ENCODE measurements at regions not wholly inside any gene's neighbourhood (a gene's known extent, or its start where the extent isn't known, plus 50 kb on each side); places are given as distances from the start of the nearest gene placed in this dataset.

- Histone ChIP-seq H3K27me3 (no peaks in the 10 kb centered on the region), H3K27ac (no peak overlapping the region), H3K36me3 (no peaks in the 10 kb centered on the region), H3K4me3 (no peak overlapping the region), H3K9me3 (peaks cover 0 to 17% (median 4%) of the 10 kb centered on the region in 4 donors), H3K4me1 (no peaks in the 10 kb centered on the region)
- no peak for TF ChIP-seq POLR2AphosphoS5 (IDR thresholded peaks at IDR 0.05)
- TF ChIP-seq POLR2A (IDR thresholded peaks at IDR 0.05): no peak
- no peak for TF ChIP-seq EP300 (IDR thresholded peaks at IDR 0.05)
- 80 to 89% (median 87%) methylated on average over 5 of the region's 5 CpGs for WGBS, 5 donors
- no peak for DNase-seq
- intact Hi-C loops (cut with DNase I; ENCODE audit: low total_unique reads): no loop called here
Measured at GRCh38 chr7:153514032-153514431, 538.2 kb upstream of the DPP6 start.

- Histone ChIP-seq H3K4me1 (no peaks in the 10 kb centered on the region), H3K4me3 (no peak overlapping the region), H3K36me3 (no peaks in the 10 kb centered on the region), H3K9me3 (peaks cover 0 to 17% (median 4%) of the 10 kb centered on the region in 4 donors), H3K27ac (no peak overlapping the region), H3K27me3 (no peaks in the 10 kb centered on the region)
- no peak for TF ChIP-seq POLR2AphosphoS5 (IDR thresholded peaks at IDR 0.05)
- TF ChIP-seq, protein P1, sequence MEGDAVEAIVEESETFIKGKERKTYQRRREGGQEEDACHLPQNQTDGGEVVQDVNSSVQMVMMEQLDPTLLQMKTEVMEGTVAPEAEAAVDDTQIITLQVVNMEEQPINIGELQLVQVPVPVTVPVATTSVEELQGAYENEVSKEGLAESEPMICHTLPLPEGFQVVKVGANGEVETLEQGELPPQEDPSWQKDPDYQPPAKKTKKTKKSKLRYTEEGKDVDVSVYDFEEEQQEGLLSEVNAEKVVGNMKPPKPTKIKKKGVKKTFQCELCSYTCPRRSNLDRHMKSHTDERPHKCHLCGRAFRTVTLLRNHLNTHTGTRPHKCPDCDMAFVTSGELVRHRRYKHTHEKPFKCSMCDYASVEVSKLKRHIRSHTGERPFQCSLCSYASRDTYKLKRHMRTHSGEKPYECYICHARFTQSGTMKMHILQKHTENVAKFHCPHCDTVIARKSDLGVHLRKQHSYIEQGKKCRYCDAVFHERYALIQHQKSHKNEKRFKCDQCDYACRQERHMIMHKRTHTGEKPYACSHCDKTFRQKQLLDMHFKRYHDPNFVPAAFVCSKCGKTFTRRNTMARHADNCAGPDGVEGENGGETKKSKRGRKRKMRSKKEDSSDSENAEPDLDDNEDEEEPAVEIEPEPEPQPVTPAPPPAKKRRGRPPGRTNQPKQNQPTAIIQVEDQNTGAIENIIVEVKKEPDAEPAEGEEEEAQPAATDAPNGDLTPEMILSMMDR (IDR thresholded peaks at IDR 0.05): no peak
- no peak for TF ChIP-seq EP300 (IDR thresholded peaks at IDR 0.05)
- TF ChIP-seq POLR2A (IDR thresholded peaks at IDR 0.05): no peak
- intact Hi-C loops (cut with DNase I; ENCODE audit: low total_unique reads): no loop called here
- 89 to 95% (median 93%) methylated on average over 4 of the region's 4 CpGs for WGBS, 5 donors
- no peak for DNase-seq
Measured at GRCh38 chr7:153515359-153515758, 536.8 kb upstream of the DPP6 start.

- DNase-seq: no peak
- no peak for TF ChIP-seq POLR2AphosphoS5 (IDR thresholded peaks at IDR 0.05)
- no peak for TF ChIP-seq EP300 (IDR thresholded peaks at IDR 0.05)
- no peak for TF ChIP-seq POLR2A (IDR thresholded peaks at IDR 0.05)
- TF ChIP-seq, protein P1 (IDR thresholded peaks at IDR 0.05): no peak
- H3K9me3 ChIP-seq: peaks cover 0 to 20% (median 4%) of the 10 kb centered on the region in 4 donors
- 75 to 84% (median 76%) methylated on average over 5 to 6 of the region's 6 CpGs for WGBS, 5 donors
- no peaks in the 10 kb centered on the region for H3K4me1 ChIP-seq
- H3K27ac ChIP-seq: no peak overlapping the region
- H3K36me3 ChIP-seq: no peaks in the 10 kb centered on the region
- no peak overlapping the region for H3K4me3 ChIP-seq
- intact Hi-C loops (cut with DNase I; ENCODE audit: low total_unique reads): no loop called here
- H3K27me3 ChIP-seq: no peaks in the 10 kb centered on the region
Measured at GRCh38 chr7:153518201-153518984, 533.8 kb upstream of the DPP6 start.

DNA sequence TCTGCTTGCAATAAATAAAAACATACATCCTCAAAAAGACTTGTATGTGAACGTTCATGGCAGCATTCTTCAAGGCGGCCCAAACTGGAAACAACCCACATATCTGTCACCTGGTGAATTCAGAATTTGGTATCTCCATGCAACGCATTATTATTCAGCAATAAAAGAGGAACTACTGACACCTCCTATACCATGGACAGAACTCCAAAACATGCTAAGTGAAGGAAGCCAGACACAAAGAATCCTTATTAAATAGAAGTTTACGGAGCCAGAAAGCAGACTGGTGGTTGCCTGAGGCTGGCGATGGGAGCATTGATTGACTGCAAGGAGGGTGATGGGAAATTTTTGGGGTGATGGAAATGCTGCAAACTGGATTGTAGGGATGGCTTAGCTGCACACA is 530.8 kb upstream of the DPP6 start:
- Histone ChIP-seq H3K36me3 (no peaks in the 10 kb centered on the region), H3K4me3 (no peak overlapping the region), H3K9me3 (peaks cover 0 to 20% (median 0%) of the 10 kb centered on the region in 4 donors), H3K4me1 (no peaks in the 10 kb centered on the region), H3K27ac (peak overlapping the region in 2 of 5 donors; percentile 56 to 80), H3K27me3 (no peaks in the 10 kb centered on the region)
- WGBS, 5 donors: 82 to 90% (median 87%) methylated on average over 5 of the region's 5 CpGs
- no peak for DNase-seq
- intact Hi-C loops (cut with DNase I; ENCODE audit: low total_unique reads): no loop called here
- TF ChIP-seq POLR2AphosphoS5 (IDR thresholded peaks at IDR 0.05): no peak
- no peak for TF ChIP-seq POLR2A (IDR thresholded peaks at IDR 0.05)
- TF ChIP-seq EP300 (IDR thresholded peaks at IDR 0.05): no peak
- TF ChIP-seq, protein P1 (IDR thresholded peaks at IDR 0.05): no peak

- Histone ChIP-seq H3K36me3 (no peaks in the 10 kb centered on the region), H3K4me3 (no peak overlapping the region), H3K4me1 (no peaks in the 10 kb centered on the region), H3K9me3 (peaks cover 0 to 20% (median 0%) of the 10 kb centered on the region in 4 donors), H3K27ac (peak overlapping the region in 2 of 5 donors; percentile 56 to 80), H3K27me3 (no peaks in the 10 kb centered on the region)
- WGBS, 5 donors: 45 to 57% (median 52%) methylated on average over 5 of the region's 5 CpGs
- DNase-seq: peak in 1 of 2 donors; percentile 48
- intact Hi-C loops (cut with DNase I; ENCODE audit: low total_unique reads): no loop called here
- TF ChIP-seq EP300 (IDR thresholded peaks at IDR 0.05): peak; percentile 69
- no peak for TF ChIP-seq POLR2A (IDR thresholded peaks at IDR 0.05)
- TF ChIP-seq POLR2AphosphoS5 (IDR thresholded peaks at IDR 0.05): peak in 1 of 3 donors; percentile 70
Measured at GRCh38 chr7:153522261-153522660, 529.9 kb upstream of the DPP6 start.
